A673 (cell line): ENCODE measurements at regions not wholly inside any gene's neighbourhood (a gene's known extent, or its start where the extent isn't known, plus 50 kb on each side); places are given as distances from the start of the nearest gene placed in this dataset.

Experiments used
- BruUV-seq: library from RNA; stranded (reverse); fragments of 400-500 nt; replicated peaks from 2 replicates; lab custom pipeline; 2021; lab: Mats Ljungman, UMichigan
- CTCF ChIA-PET: fragments of 300-600 bp; sonication (Branson Sonifier 250); formaldehyde crosslinking; loops from one replicate; lab custom pipeline; 2022; ENCODE audit warnings: antibody characterized with exemption; lab: Charles Lee
- POLR2A ChIA-PET: fragments of 300-600 bp; sonication (Branson Sonifier 250); formaldehyde crosslinking; loops from one replicate; lab custom pipeline; 2022; ENCODE audit warnings: antibody characterized with exemption; ENCODE audit not compliant: low non-redundant PET; lab: Charles Lee
- DNase-seq: peaks from one replicate; pipeline ENCODE4 v3.0.0-alpha.2; 2015; ENCODE audit warnings: low spot score
- H3K27ac ChIP-seq: fragments of 200-600 bp; sonication (generic); 2 replicates; pipeline ENCODE4 v1.5.1; 2016; ENCODE audit warnings: mixed run types, low read depth, mild to moderate bottlenecking, mixed read lengths, antibody characterized with exemption, low read length; ENCODE audit not compliant: poor library complexity, severe bottlenecking
- H3K27me3 ChIP-seq: fragments of 200-600 bp; sonication (generic); replicated peaks from 2 replicates; pipeline ENCODE4 v1.6.1; 2017; ENCODE audit warnings: mixed run types, low read depth, mild to moderate bottlenecking, mixed read lengths, antibody characterized with exemption, low read length; ENCODE audit not compliant: insufficient read depth, poor library complexity
- H3K36me3 ChIP-seq: fragments of 200-600 bp; sonication (generic); 2 replicates; pipeline ENCODE4 v1.6.1; 2016; ENCODE audit warnings: mixed run types, mild to moderate bottlenecking, mixed read lengths, antibody characterized with exemption, low read length; ENCODE audit not compliant: insufficient read depth, poor library complexity, severe bottlenecking
- H3K4me1 ChIP-seq: fragments of 200-600 bp; sonication (generic); 2 replicates; pipeline ENCODE4 v1.6.1; 2017; ENCODE audit warnings: mixed run types, mild to moderate bottlenecking, mixed read lengths, antibody characterized with exemption, low read length; ENCODE audit not compliant: insufficient read depth, poor library complexity, severe bottlenecking
- H3K4me3 ChIP-seq: fragments of 200-600 bp; sonication (generic); 2 replicates; pipeline ENCODE4 v1.5.1; 2016; ENCODE audit warnings: low read depth, mixed run types, mild to moderate bottlenecking, mixed read lengths, low read length; ENCODE audit not compliant: poor library complexity, severe bottlenecking
- H3K9me3 ChIP-seq: fragments of 200-600 bp; sonication (generic); 2 replicates; pipeline ENCODE4 v1.6.1; 2016; ENCODE audit warnings: mixed run types, low read depth, mild to moderate bottlenecking, mixed read lengths, antibody characterized with exemption, low read length; ENCODE audit not compliant: poor library complexity, severe bottlenecking
- EZH2 ChIP-seq: fragments of 200-600 bp; sonication (generic); IDR thresholded peaks from 2 replicates; pipeline ENCODE4 v1.6.1; 2017; ENCODE audit warnings: borderline replicate concordance, low read depth, mild to moderate bottlenecking, mixed read lengths, antibody characterized with exemption, low read length; ENCODE audit not compliant: poor library complexity, severe bottlenecking
- intact Hi-C: fragments of 100-400 bp; cut with micrococcal nuclease; formaldehyde crosslinking; loops from one replicate; pipeline ENCODE4 v1.10.0; 2022; ENCODE audit not compliant: unreplicated experiment
- TF ChIP-seq, protein P1 (sequence below): fragments of 300-800, 200-600 bp; sonication (generic); conservative IDR thresholded peaks from 2 replicates; pipeline ENCODE4 v1.5.1; 2017; ENCODE audit warnings: low read depth, mild to moderate bottlenecking, antibody characterized with exemption, low read length, moderate library complexity, mixed read lengths

DNA sequence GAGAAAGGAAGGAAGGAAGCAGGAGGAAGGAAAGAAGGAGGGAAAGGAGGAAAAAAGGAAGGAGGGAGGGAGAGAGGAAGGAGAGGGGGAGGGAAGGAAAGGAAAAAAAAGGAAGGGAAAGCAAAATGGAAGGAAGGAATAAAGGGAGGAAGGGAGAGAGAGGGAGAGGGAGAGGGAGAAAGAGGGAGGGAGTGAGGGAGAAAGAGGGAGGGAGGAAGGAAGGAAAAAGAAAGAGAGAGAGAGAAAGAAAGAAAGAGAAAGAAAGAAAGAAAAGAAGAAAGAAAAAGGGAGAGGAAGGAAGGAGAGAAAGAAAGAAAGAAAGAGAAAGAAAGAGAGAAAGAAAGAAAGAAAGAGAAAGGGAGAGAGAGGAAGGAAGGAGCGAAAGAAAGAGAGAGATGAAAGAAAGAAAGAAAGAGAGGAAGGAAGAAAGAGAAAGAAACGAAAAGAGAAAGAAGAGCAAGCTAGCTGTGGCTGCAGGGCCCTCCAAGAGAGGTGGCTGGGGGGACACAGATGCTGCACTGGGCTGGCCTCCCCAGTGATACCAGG lies 472.4 kb upstream of the MGMT start:
- TF ChIP-seq, protein P1, sequence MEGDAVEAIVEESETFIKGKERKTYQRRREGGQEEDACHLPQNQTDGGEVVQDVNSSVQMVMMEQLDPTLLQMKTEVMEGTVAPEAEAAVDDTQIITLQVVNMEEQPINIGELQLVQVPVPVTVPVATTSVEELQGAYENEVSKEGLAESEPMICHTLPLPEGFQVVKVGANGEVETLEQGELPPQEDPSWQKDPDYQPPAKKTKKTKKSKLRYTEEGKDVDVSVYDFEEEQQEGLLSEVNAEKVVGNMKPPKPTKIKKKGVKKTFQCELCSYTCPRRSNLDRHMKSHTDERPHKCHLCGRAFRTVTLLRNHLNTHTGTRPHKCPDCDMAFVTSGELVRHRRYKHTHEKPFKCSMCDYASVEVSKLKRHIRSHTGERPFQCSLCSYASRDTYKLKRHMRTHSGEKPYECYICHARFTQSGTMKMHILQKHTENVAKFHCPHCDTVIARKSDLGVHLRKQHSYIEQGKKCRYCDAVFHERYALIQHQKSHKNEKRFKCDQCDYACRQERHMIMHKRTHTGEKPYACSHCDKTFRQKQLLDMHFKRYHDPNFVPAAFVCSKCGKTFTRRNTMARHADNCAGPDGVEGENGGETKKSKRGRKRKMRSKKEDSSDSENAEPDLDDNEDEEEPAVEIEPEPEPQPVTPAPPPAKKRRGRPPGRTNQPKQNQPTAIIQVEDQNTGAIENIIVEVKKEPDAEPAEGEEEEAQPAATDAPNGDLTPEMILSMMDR: no peak
- no peak for TF ChIP-seq EZH2
- CTCF ChIA-PET: no interaction called here
- POLR2A ChIA-PET: no interaction called here
- DNase-seq: no peak
- H3K27me3 ChIP-seq: no peaks in the 10 kb centered on the region
- H3K27ac ChIP-seq: no peak overlapping the region
- no peak overlapping the region for H3K4me3 ChIP-seq
- intact Hi-C loops: no loop called here
- H3K9me3 ChIP-seq: no peaks in the 10 kb centered on the region
- no TSS peak for BruUV-seq
- H3K4me1 ChIP-seq: no peaks in the 10 kb centered on the region
- no peaks in the 10 kb centered on the region for H3K36me3 ChIP-seq

DNA sequence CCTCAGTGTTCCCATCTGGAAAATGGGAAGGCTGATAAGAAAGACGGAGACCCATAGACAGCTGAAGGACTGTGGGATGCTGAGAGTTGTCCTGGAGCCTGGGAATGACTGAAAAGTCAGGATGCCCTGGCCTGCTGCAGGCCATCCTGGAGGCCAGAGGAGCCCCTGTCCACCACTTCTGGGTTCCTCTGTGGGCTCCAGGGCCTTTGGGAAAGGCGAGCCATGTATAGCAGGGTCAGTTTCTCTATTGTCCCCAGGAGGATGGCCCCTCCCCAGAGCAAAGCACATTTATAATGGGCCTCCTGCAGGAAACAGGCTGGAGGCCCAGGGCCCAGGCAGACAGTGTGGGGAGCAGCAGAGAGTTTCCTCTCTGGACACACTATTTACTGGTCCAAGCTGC lies 471.4 kb upstream of the MGMT start:
- ChIA-PET POLR2A (no interaction called here), CTCF (no interaction called here)
- BruUV-seq: no TSS peak
- no peaks in the 10 kb centered on the region for H3K27me3 ChIP-seq
- no peaks in the 10 kb centered on the region for H3K36me3 ChIP-seq
- DNase-seq: no peak
- intact Hi-C loops: no loop called here
- no peak overlapping the region for H3K27ac ChIP-seq
- H3K4me3 ChIP-seq: no peak overlapping the region
- no peaks in the 10 kb centered on the region for H3K9me3 ChIP-seq
- TF ChIP-seq EZH2: no peak
- TF ChIP-seq, protein P1: no peak
- H3K4me1 ChIP-seq: no peaks in the 10 kb centered on the region

DNA sequence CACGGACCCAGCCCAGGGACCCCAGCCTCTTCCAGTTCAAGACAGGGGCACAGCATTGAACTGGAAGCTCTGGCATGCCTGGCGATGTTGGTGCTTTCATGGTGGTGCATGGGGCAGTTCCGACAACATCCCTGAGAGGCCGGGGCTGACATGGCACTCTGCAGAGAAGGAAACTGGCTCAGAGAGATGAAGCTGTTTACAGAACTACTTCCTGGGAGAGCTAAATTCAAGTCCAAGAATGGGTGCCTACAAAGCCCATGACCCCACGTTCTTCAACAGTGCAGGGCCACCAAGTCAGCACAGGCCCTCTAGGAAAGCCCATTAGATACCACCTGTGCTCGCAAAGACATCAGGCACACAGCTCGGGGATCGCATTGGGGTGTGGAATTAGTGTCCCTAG lies 470.9 kb upstream of the MGMT start:
- TF ChIP-seq, protein P1: no peak
- TF ChIP-seq EZH2: no peak
- intact Hi-C loops: no loop called here
- ChIA-PET CTCF (no interaction called here), POLR2A (no interaction called here)
- no TSS peak for BruUV-seq
- H3K4me3 ChIP-seq: no peak overlapping the region
- H3K4me1 ChIP-seq: no peaks in the 10 kb centered on the region
- no peak for DNase-seq
- H3K9me3 ChIP-seq: no peaks in the 10 kb centered on the region
- no peak overlapping the region for H3K27ac ChIP-seq
- H3K27me3 ChIP-seq: no peaks in the 10 kb centered on the region
- H3K36me3 ChIP-seq: no peaks in the 10 kb centered on the region
